ENCODE measurements at regions not wholly inside any gene's neighbourhood (a gene's known extent, or its start where the extent isn't known, plus 50 kb on each side); places are given as distances from the start of the nearest gene placed in this dataset.
"Not testable (repeated sequence)": the region's sequence is repeated elsewhere in the genome, so short reads cannot be mapped to it uniquely, and the experiment has no call there.

GRCh38 chr6:141056945-141057625 lies 1075.6 kb upstream of the GJE1 start:
- H3K27ac ChIP-seq (ENCODE audit: low read depth, low read length) = no peak overlapping the region
- no peaks in the 10 kb centered on the region for H3K27me3 Mint-ChIP-seq (ENCODE audit: insufficient read depth)
- H3K9me3 Mint-ChIP-seq = no peaks in the 10 kb centered on the region
- H3K27ac Mint-ChIP-seq = peak overlapping the region; percentile 18
- H3K4me3 Mint-ChIP-seq = peak overlapping the region; percentile 9
- no peaks in the 10 kb centered on the region for H3K36me3 ChIP-seq (ENCODE audit: control insufficient read depth, insufficient read depth, low read length)
- no peak for TF ChIP-seq CTCF (conservative IDR thresholded peaks at IDR 0.05)
- 50% methylated on average over 1 of the region's 2 CpGs; no CpG with 5 or more reads in 1 of the 2 experiments for WGBS, 2 experiments (ENCODE audit: insufficient coverage in 1 of 2, insufficient read length in 1 of 2)
- no peak for DNase-seq
- H3K9me3 ChIP-seq (ENCODE audit: control insufficient read depth, low read length) = no peaks in the 10 kb centered on the region
- H3K9ac ChIP-seq (ENCODE audit: extremely low read depth, low read length, poor library complexity, severe bottlenecking) = no peak overlapping the region
- H3K4me1 Mint-ChIP-seq = peaks cover 20% of the 10 kb centered on the region
- H3K4me1 ChIP-seq (ENCODE audit: control insufficient read depth, insufficient read depth, low read length) = peaks cover 3% of the 10 kb centered on the region
- H3K27me3 ChIP-seq (ENCODE audit: control insufficient read depth, insufficient read depth, low read length, poor library complexity, severe bottlenecking) = no peaks in the 10 kb centered on the region
- peak overlapping the region; percentile 6 for H3K4me3 ChIP-seq (ENCODE audit: low read length)
- H3K36me3 Mint-ChIP-seq (ENCODE audit: low read depth) = no peaks in the 10 kb centered on the region

- Histone ChIP-seq H3K27me3 (ENCODE audit: control insufficient read depth, insufficient read depth, low read length, poor library complexity, severe bottlenecking) (no peaks in the 10 kb centered on the region), H3K9me3 (ENCODE audit: control insufficient read depth, low read length) (peaks cover 9% of the 10 kb centered on the region), H3K36me3 (ENCODE audit: control insufficient read depth, insufficient read depth, low read length) (no peaks in the 10 kb centered on the region), H3K27ac (ENCODE audit: low read depth, low read length) (no peak overlapping the region), H3K4me1 (ENCODE audit: control insufficient read depth, insufficient read depth, low read length) (peaks cover 3% of the 10 kb centered on the region), H3K9ac (ENCODE audit: extremely low read depth, low read length, poor library complexity, severe bottlenecking) (no peak overlapping the region), H3K4me3 (ENCODE audit: low read length) (no peak overlapping the region)
- Mint-ChIP-seq H3K36me3 (ENCODE audit: low read depth) (no peaks in the 10 kb centered on the region), H3K27ac (no peak overlapping the region), H3K27me3 (ENCODE audit: insufficient read depth) (no peaks in the 10 kb centered on the region), H3K9me3 (peaks cover 3% of the 10 kb centered on the region), H3K4me1 (peaks cover 7% of the 10 kb centered on the region), H3K4me3 (no peak overlapping the region)
- WGBS, 2 experiments (ENCODE audit: insufficient coverage in 1 of 2, insufficient read length in 1 of 2) = 80 to 94% methylated on average over 1 of the region's 1 CpG
- DNase-seq = no peak
- no peak for TF ChIP-seq CTCF (conservative IDR thresholded peaks at IDR 0.05)
Observed at GRCh38 chr6:141050471-141050870, 1082.3 kb upstream of the GJE1 start.

GRCh38 chr6:141048451-141048850 lies 1084.3 kb upstream of the GJE1 start:
- Mint-ChIP-seq H3K4me3 (no peak overlapping the region), H3K36me3 (ENCODE audit: low read depth) (no peaks in the 10 kb centered on the region), H3K27me3 (ENCODE audit: insufficient read depth) (no peaks in the 10 kb centered on the region), H3K27ac (no peak overlapping the region), H3K9me3 (peaks cover 7% of the 10 kb centered on the region), H3K4me1 (peaks cover 7% of the 10 kb centered on the region)
- Histone ChIP-seq H3K27me3 (ENCODE audit: control insufficient read depth, insufficient read depth, low read length, poor library complexity, severe bottlenecking) (no peaks in the 10 kb centered on the region), H3K36me3 (ENCODE audit: control insufficient read depth, insufficient read depth, low read length) (no peaks in the 10 kb centered on the region), H3K4me1 (ENCODE audit: control insufficient read depth, insufficient read depth, low read length) (no peaks in the 10 kb centered on the region), H3K4me3 (ENCODE audit: low read length) (no peak overlapping the region), H3K9ac (ENCODE audit: extremely low read depth, low read length, poor library complexity, severe bottlenecking) (no peak overlapping the region), H3K27ac (ENCODE audit: low read depth, low read length) (no peak overlapping the region), H3K9me3 (ENCODE audit: control insufficient read depth, low read length) (peaks cover 14% of the 10 kb centered on the region)
- no peak for TF ChIP-seq CTCF (conservative IDR thresholded peaks at IDR 0.05)
- 83% methylated on average over 1 of the region's 1 CpG; no CpG with 5 or more reads in 1 of the 2 experiments for WGBS, 2 experiments (ENCODE audit: insufficient coverage in 1 of 2, insufficient read length in 1 of 2)
- no peak for DNase-seq

GRCh38 chr6:141046496-141046895 lies 1086.2 kb upstream of the GJE1 start:
- H3K27ac Mint-ChIP-seq; H3K9ac ChIP-seq (ENCODE audit: extremely low read depth, low read length, poor library complexity, severe bottlenecking); DNase-seq; H3K4me1 ChIP-seq (ENCODE audit: control insufficient read depth, insufficient read depth, low read length); H3K36me3 ChIP-seq (ENCODE audit: control insufficient read depth, insufficient read depth, low read length); H3K4me3 Mint-ChIP-seq; H3K27me3 ChIP-seq (ENCODE audit: control insufficient read depth, insufficient read depth, low read length, poor library complexity, severe bottlenecking); H3K4me1 Mint-ChIP-seq; H3K27me3 Mint-ChIP-seq (ENCODE audit: insufficient read depth); H3K27ac ChIP-seq (ENCODE audit: low read depth, low read length); H3K36me3 Mint-ChIP-seq (ENCODE audit: low read depth); H3K4me3 ChIP-seq (ENCODE audit: low read length): not testable (repeated sequence)
- H3K9me3 Mint-ChIP-seq = peaks cover 13% of the 10 kb centered on the region
- H3K9me3 ChIP-seq (ENCODE audit: control insufficient read depth, low read length) = peaks cover 22% of the 10 kb centered on the region

Data from endodermal cell (in vitro differentiated cells).